Smooth muscle cell (in vitro differentiated cells): ENCODE measurements at regions not wholly inside any gene's neighbourhood (a gene's known extent, or its start where the extent isn't known, plus 50 kb on each side); places are given as distances from the start of the nearest gene placed in this dataset.

Experiments used
- DNase-seq: peaks from one replicate; lab custom pipeline; 2025; ENCODE audit not compliant: unreplicated experiment; lab: John Stamatoyannopoulos, UW
- H2AFZ ChIP-seq: fragments of 200-600 bp; sonication (generic); 2 replicates; pipeline ENCODE4 v1.6.0; 2016; ENCODE audit warnings: antibody characterized with exemption, low read depth, mild to moderate bottlenecking
- H3F3A ChIP-seq: fragments of 200-600 bp; sonication (generic); 2 replicates; pipeline ENCODE4 v1.6.0; 2017; ENCODE audit warnings: antibody characterized with exemption, low read depth
- H3K27ac ChIP-seq: fragments of 200-600 bp; sonication (generic); 2 replicates; pipeline ENCODE4 v1.5.1; 2016; ENCODE audit warnings: low read depth, mild to moderate bottlenecking
- H3K27me3 ChIP-seq: fragments of 200-600 bp; sonication (generic); 2 replicates; pipeline ENCODE4 v1.6.1; 2016; ENCODE audit warnings: low read depth, mild to moderate bottlenecking
- H3K36me3 ChIP-seq: fragments of 200-600 bp; sonication (generic); 2 replicates; pipeline ENCODE4 v1.5.1; 2016; ENCODE audit warnings: low read depth
- H3K4me1 ChIP-seq: fragments of 200-600 bp; sonication (generic); 2 replicates; pipeline ENCODE4 v1.5.1; 2016; ENCODE audit warnings: low read depth
- H3K4me2 ChIP-seq: fragments of 200-600 bp; sonication (generic); 2 replicates; pipeline ENCODE4 v1.6.0; 2016; ENCODE audit warnings: mild to moderate bottlenecking
- H3K4me3 ChIP-seq: fragments of 200-600 bp; sonication (generic); 2 replicates; pipeline ENCODE4 v1.5.1; 2016; ENCODE audit warnings: mild to moderate bottlenecking
- H3K79me2 ChIP-seq: fragments of 200-600 bp; sonication (generic); 2 replicates; pipeline ENCODE4 v1.6.0; 2016; ENCODE audit warnings: low read depth, mild to moderate bottlenecking
- H3K9ac ChIP-seq: fragments of 200-600 bp; sonication (generic); 2 replicates; pipeline ENCODE4 v1.6.0; 2016; ENCODE audit warnings: low read depth
- H3K9me3 ChIP-seq: fragments of 200-600 bp; sonication (generic); replicated peaks from 2 replicates; pipeline ENCODE4 v1.5.1; 2016; ENCODE audit warnings: low read depth
- H4K20me1 ChIP-seq: fragments of 200-600 bp; sonication (generic); 2 replicates; pipeline ENCODE4 v1.6.0; 2016; ENCODE audit warnings: low read depth
- CTCF ChIP-seq: fragments of 200-600 bp; sonication (generic); IDR thresholded peaks from 2 replicates; pipeline ENCODE4 v1.5.1; 2017; ENCODE audit warnings: borderline replicate concordance, mild to moderate bottlenecking, antibody characterized with exemption; ENCODE audit not compliant: insufficient read depth, poor library complexity, severe bottlenecking
- WGBS: methylation state at CpG from one replicate; pipeline ENCODE4 v1.1.7; 2016; ENCODE audit warnings: low lambda C conversion rate; 5-methylcytosine and 5-hydroxymethylcytosine counted together

GRCh38 chr6:30828027-30828962 is 56.0 kb upstream of the DDR1 start:
- TF ChIP-seq CTCF: peak; percentile 90
- peak; percentile 74 for DNase-seq
- peak overlapping the region; percentile 40 for H2AFZ ChIP-seq
- H3K9me3 ChIP-seq: no peaks in the 10 kb centered on the region
- H3K4me3 ChIP-seq: no peak overlapping the region
- peaks cover 4% of the 10 kb centered on the region for H3K4me1 ChIP-seq
- H3K27me3 ChIP-seq: no peaks in the 10 kb centered on the region
- no peaks in the 10 kb centered on the region for H4K20me1 ChIP-seq
- H3K36me3 ChIP-seq: no peaks in the 10 kb centered on the region
- 61% methylated on average over 12 of the region's 12 CpGs for WGBS
- H3K27ac ChIP-seq: no peak overlapping the region
- peaks cover 4% of the 10 kb centered on the region for H3F3A ChIP-seq
- no peaks in the 10 kb centered on the region for H3K79me2 ChIP-seq
- no peak overlapping the region for H3K4me2 ChIP-seq
- no peak overlapping the region for H3K9ac ChIP-seq

DNA sequence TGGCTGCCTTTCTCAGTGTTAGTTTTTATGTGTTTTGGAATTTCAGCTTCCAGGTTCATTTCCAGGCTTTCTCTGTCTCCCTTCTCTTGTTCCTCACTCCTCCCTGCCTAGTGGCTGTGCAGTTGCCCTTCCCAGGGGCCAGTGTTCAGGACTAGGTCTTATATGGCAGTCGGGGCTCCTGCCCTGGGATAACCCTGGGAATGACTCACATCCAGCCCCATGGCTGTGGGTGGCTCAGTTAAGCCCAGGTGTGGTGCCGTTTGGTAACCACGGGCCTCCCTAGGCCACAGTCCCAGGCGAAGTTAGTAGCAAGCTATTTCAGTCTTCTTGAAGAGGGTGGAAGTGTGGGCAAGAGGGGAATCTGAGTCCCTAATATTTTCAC is 57.4 kb upstream of the DDR1 start:
- Histone ChIP-seq H3K4me3 (no peak overlapping the region), H3K27me3 (no peaks in the 10 kb centered on the region), H2AFZ (no peak overlapping the region), H3K79me2 (no peaks in the 10 kb centered on the region), H3F3A (peaks cover 4% of the 10 kb centered on the region), H3K4me2 (no peak overlapping the region), H3K9me3 (no peaks in the 10 kb centered on the region), H4K20me1 (no peaks in the 10 kb centered on the region), H3K27ac (no peak overlapping the region), H3K4me1 (peaks cover 4% of the 10 kb centered on the region), H3K9ac (no peak overlapping the region), H3K36me3 (no peaks in the 10 kb centered on the region)
- 33% methylated on average over 4 of the region's 4 CpGs for WGBS
- no peak for DNase-seq
- TF ChIP-seq CTCF: no peak

DNA sequence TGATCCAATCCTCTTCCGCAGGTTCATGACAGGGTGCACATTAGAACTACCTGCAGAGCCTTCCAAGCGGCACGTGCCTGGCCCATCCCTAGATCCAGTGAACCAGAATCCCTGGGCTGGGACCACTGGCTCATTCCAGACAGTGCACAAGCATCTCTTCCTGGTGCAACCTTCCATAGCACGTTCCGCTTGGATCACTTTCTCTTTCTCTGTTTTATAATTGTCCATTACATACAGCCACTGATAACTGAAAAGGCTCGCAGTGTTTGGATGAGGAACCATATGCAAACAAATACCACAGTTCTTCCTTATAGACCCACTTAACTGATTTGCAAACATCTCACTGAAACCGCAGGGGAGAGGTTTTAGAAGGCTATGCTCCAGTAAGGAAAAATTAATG is 59.6 kb upstream of the DDR1 start:
- Histone ChIP-seq H3K27ac (no peak overlapping the region), H3K9ac (no peak overlapping the region), H4K20me1 (no peaks in the 10 kb centered on the region), H3K4me1 (peaks cover 4% of the 10 kb centered on the region), H3K36me3 (no peaks in the 10 kb centered on the region), H3F3A (peaks cover 8% of the 10 kb centered on the region), H3K4me2 (no peak overlapping the region), H3K4me3 (no peak overlapping the region), H3K79me2 (no peaks in the 10 kb centered on the region), H3K27me3 (no peaks in the 10 kb centered on the region), H3K9me3 (no peaks in the 10 kb centered on the region), H2AFZ (no peak overlapping the region)
- no peak for DNase-seq
- TF ChIP-seq CTCF: no peak
- 96% methylated on average over 7 of the region's 7 CpGs for WGBS

DNA sequence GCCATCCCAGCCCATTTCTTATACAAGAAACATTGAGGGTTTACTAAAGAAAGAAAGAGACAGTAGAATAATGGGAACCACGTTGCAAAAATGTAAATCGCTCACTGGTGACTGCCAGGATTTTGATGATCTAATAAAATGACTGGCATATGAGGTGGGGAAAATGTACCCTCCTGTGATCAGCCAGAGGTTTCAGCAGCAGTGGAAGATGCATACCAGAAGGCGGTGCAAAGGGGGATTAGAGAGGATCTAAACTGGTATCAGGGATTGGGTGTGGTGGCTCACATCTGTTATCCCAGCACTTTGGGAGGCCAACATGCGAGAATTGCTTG is 60.8 kb upstream of the DDR1 start:
- TF ChIP-seq CTCF: no peak
- no peak overlapping the region for H2AFZ ChIP-seq
- H3K4me3 ChIP-seq: no peak overlapping the region
- H3K4me2 ChIP-seq: no peak overlapping the region
- 78% methylated on average over 4 of the region's 4 CpGs for WGBS
- no peaks in the 10 kb centered on the region for H4K20me1 ChIP-seq
- H3K36me3 ChIP-seq: no peaks in the 10 kb centered on the region
- no peak overlapping the region for H3K27ac ChIP-seq
- peaks cover 9% of the 10 kb centered on the region for H3K4me1 ChIP-seq
- peaks cover 19% of the 10 kb centered on the region for H3F3A ChIP-seq
- DNase-seq: no peak
- no peaks in the 10 kb centered on the region for H3K79me2 ChIP-seq
- no peak overlapping the region for H3K9ac ChIP-seq
- H3K27me3 ChIP-seq: no peaks in the 10 kb centered on the region
- H3K9me3 ChIP-seq: no peaks in the 10 kb centered on the region
